T-helper 2 cell (primary cell): ENCODE measurements at regions not wholly inside any gene's neighbourhood (a gene's known extent, or its start where the extent isn't known, plus 50 kb on each side); places are given as distances from the start of the nearest gene placed in this dataset.
"Not testable (repeated sequence)": the region's sequence is repeated elsewhere in the genome, so short reads cannot be mapped to it uniquely, and the experiment has no call there.

Experiments
- DNase-seq, 5 experiments: peaks; one replicate each; pipeline versions ENCODE4 v3.0.0 to v3.0.0-alpha.2; 2012 to 2022

DNA sequence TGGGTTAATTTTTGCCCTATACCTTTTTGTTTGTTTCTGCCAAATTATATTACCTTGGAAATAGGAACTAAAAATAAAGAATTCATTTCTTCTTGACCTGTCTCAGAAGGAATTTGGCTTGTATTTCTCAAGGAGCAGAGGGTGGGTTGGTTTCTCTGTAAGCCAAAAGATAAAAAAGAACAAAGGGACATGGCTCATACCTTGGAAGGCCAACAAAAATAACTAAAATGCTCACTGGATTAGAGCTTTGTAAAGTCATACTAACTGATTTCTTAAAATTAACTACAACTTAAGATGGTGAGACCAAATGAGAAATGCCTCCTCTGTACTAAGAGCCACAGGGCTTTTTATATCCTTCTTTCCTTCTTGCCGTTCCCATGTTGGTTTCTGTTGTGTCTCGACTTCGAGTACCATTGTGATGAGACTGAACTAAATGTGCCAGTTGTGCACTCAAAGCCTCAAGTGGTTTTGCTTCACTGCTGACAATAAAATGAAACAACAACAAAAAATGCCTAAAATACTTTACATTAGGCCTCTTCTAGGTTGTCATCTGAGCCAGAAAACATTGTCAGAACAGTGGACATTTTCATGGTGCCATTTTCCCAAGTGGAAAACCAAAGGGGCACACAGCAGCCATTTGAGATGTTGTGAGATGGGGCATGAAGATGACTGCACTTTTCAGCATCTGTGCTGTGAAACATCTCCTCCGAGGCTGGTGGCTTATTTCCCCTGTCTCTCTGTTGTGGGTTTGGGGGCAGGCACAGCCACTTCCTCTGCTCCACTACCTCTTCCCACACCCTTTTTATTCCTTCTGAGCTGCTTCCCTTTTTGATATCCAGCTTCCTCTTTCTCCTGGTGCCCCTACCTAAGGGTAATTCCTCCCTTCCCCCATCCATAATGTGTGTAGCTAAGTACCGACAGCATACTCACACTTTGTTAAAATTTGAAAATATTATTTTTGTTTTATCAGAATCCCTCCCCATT lies 51.8 kb upstream of the AGR3 start:
- DNase-seq: peak in 1 of 5 experiments; percentile 46

DNA sequence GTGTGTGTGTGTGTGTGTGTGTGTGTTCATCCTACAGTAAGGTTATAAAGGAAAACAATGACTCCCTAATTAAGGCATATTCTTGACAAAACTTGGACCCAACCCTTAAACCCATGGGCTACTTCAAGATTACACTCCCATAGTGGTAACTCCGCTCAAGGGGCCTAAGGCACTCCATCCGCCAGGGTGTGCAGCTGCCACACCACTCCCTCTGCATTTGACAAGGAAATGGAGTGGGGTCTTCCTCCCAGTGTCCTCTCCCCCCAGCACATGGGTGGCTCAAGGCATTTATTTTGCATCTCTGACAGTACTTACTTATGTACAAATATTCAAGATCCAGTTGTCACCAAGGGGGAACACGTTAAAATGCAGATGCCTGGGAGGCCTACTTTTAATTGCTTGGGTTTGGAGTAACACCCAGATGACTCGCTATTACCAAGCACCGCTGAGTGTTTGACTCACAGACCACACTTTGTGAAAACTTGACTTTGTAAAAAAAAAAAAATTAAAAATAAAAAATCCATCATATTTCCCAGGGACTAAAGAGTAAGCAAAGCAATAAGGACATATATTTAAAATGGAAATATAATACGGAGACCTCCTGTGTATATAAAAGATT lies 53.0 kb upstream of the AGR3 start:
- peak in 1 of 5 experiments; percentile 30 for DNase-seq

DNA sequence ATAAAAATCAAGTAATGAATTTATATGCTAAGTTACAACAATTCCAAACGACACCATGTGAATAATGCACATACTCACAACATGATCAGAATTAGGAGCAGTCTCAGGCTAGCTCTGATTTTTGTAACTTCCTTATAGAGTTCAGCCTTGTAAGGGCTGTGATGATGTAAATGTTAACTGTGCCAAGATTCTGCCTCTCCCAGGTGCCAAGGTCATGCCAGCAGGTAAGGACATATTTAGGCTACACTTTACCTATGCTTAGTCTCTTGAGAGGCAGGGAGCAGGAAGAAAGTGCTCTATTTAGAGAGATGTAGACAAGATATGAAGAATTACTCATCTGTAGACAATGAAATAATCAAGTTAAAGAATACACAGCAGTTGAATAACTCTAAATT lies 53.6 kb upstream of the AGR3 start:
- no peak for DNase-seq

DNA sequence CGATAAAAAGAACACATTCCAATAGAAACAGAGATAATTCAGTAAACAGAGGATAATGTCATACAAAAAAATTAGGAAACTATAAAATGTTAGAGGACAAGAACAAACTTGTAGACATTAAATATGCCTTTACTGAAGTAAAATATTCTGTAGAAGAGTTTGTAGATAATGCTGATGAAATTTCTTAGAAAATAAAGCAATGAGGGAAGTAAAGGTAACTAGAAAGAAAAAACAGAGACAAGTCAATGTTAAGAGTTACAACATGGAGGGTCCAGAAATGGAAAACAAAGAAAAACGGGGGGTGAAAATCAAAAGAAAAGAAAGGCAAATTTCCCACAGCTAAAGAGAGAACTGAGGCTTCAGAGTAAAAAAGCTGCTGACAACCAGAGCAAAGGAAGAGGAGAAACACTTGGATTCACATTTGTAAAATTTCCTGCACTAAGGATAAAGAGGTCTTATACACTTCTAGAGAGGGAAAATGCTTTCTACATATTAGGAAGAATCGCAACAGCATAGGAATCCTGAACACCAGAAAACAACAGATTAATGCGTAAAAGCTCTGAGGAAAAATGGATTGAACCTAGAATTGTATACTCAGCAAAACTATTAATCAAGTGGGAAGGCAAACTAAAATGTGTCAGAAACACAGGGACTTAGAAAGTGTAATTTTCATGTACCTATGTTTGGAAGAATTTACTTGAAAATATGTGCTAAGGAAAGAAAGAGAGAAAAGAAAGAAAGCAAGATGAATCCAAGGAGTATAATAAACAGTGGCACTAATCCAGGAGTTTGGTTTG lies 55.0 kb upstream of the AGR3 start:
- DNase-seq: no peak

DNA sequence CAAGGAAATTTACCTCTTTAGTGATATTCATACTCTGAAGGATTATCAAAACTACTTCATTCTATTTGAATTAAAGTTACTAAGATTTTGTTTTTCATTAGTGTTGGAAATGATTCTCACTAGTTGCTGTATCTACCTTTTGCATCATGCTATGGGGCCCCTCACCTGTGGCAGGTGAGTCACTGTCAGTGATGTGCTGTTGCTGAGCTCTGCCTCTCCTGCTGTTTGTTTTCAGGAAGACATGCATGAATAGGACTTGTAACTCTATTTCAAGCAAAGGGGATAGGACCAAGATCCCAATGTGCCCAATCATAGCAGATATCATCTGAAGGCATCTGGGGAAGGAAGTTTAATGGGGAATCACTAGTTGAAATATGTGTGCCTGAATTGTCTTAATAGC lies 57.4 kb upstream of the AGR3 start:
- DNase-seq: no peak

DNA sequence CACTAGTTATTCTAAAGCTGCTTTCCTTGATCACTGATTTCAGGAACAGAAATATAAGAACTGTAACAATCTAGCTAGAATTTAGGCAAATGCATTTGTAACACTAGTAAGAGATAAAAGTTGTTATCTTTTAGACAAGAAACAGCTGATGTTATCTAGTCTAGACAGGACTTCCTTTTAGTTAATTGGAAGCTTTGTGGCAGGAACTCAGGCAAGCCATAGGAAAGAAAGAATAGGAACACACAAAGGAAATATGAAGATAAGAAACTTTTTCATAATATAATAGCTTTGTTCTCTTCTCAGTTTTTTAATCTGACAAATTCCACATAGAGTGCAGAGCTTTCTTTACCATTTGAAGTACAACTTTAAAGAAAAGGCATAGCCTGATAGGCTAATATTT lies 59.0 kb upstream of the AGR3 start:
- no peak for DNase-seq

DNA sequence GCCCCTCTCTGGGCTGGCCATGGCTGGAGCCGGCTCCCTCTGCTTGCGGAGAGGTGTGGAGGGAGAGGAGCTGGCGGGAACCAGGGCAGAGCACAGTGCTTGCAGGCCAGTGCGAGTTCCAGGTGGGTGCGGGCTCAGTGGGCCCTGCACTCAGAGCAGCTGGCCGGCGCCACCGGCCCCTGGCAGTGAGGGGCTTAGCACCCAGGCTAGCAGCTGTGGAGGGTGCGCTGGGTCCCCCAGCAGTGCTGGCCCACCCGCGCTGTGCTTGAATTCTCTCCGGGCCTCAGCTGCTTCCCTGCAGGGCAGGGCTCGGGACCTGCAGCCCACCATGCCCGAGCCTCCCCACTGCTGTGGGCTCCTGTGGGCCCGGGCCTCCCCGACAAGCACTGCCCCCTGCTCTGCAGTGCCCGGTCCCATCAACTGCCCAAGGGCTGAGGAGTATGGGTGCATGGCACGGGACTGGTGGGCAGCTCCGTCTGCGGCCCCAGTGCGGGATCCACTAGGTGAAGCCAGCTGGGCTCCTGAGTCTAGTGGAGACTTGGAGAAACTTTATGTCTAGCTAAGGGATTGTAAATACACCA lies 61.2 kb upstream of the AGR3 start:
- DNase-seq: no peak

DNA sequence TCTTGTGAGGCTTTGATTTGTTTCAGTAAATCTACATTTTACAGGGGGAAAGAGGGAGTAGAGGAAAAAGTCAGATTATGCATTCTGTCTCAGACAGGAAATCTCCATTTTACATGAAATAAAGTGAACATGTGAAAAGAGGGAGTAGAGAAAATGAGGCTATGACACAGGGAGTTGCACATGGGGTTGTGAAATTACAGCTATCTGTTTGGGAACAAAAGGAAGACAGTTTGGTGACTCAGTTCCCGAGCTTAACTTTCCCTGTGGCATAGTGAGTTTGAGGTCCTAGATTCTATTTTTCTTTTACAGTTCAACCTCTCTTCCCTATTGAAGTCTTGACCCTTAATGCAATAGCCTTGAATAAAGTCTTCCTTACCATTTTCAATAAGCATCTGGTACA lies 63.2 kb upstream of the AGR3 start:
- no peak for DNase-seq

DNA sequence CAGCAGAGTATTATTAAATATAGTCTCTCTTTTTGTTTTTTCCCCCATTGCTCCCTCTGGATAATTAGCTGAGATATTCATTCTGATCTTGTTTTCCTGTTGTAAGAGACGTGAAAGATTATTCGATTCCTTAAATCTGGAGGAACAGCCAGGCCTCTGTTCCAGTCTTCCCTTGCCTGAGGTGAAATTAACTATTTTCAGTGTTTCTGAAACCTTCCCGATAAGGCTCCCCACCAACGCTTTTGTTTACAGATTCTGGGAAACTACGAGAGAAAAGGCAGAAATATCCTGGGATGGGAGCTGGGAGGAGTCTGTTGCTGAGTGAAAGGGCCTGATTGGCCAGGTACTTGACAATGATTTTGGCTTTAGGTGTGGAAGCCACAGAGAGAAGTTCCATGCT lies 63.6 kb upstream of the AGR3 start:
- no peak for DNase-seq

DNA sequence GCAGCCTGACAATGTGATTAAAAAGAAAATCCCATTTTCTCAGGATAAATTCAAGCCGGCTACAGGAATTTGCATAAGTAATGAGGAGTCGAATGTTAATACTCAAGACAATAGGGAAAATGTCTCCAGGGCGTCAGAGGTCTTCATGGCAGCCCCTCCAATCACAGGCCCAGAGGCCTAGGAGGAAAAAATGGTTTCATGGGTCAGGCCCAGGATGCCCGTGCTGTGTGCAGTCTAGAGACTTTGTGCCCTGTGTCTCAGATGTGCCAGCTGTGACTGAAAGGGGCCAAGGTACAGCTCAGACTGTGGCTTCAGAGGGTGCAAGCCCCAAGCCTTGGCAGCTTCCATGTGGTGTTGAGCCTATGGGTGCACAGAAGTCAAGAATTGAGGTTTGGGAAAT lies 66.3 kb upstream of the AGR3 start:
- DNase-seq: not testable (repeated sequence)

DNA sequence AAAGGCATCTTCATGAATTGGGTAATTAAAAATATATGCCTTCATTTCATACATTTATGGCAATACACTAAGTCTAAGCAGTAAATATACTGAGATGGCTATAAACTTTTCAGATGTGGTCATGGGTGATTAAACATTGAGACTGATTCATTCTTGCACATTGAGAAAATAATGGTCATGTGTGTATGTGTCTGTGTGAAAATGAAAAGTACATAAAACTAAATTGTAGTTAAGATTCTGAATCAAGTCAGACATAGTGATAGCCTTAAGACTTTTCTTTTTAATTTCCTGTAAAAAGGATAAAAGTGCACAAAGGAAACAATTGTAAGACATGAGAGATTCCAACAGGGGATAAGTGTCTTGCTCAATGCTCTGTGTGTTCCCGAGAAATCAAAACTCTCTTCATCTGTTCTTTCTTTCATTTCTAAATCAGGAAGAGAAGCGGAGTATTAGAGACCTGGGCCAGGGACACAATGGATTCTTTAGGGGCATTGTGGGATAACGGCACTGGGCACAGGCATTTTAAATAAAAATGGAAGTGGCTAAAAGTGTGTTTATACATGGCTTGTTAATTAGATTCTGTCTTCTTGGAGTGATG lies 69.8 kb upstream of the AGR3 start:
- DNase-seq: no peak

DNA sequence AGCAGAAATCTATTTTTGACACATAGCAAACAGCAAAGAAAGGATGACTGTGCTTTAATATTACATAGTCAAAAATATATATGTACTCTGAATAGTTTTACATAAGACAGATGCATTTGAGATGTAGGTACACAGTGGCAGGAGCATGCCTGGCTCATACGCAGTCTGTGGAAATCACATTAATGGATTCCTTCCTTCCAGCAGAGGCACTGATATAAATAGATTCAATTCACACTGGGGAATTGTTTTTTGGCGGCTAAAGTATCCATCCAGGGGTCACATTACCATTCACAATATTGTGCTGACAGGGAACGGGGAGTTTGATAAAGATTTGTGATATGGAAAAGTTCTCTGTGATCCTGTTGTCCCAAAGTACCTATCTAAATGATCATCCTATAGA lies 72.5 kb upstream of the AGR3 start:
- DNase-seq: no peak

DNA sequence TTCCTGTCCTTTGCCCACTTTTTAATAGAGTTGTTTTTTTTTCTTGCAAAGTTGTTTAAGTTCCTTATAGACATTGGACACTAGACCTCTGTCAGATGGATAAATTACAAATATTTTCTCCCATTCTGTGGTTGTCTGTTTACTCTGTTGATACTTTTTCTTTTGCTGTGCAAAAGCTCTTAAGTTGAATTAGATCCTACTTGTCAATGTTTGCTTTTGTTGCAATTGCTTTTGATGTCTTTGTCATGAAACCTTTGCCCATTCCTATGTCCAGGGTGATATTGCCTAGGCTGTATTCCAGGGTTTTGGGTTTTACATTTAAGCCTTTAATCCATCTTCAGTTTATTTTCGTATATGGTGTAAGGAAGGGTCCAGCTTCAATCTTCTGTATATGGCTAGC lies 76.9 kb upstream of the AGR3 start:
- no peak for DNase-seq

DNA sequence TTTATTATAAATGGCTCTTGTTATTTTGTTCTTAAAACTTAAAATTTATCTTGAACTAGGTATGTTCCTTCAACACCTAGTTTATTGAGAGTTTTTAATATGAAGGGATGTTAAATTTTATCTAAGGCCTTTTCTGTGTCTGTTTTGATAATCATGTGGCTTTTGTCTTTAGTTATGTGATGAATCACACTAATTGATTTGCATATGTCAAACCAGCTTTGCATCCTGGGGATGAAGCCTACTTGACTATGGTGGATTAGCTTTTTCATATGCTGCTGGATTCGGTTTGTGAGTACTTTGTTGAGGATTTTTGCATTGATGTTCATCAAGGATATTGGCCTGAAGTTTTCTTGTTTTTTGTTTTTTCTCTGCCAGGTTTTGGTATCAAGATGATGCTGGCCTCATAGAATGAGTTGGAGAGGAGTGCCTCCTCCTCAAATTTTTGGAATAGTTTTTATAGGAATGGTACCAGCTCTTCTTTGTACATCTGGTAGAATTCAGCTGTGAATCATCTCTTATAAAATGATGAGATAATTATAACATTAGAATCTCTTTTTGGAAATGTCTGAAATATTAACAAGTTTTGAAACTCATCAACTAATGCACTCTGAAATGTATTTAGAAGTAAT lies 78.7 kb upstream of the AGR3 start:
- no peak for DNase-seq

DNA sequence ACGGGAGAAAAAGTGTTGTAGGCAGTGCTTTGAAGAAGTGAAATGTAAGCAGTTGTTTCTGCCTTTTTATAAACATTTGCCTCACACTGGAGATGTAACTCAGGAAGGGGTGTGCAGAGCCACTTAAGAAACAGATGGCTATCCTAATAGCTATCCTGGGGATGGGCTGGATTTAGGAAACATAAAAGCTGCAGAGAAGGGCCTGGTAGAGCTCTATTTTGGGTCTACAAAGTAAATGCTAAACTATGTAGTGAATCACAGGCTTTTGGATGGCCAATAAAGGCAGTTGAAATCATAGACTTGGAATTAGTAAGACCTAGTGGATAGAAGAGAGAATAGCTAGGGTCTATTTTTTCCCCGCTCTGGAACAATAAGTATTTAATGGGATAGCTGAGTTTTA lies 79.9 kb upstream of the AGR3 start:
- DNase-seq: no peak

DNA sequence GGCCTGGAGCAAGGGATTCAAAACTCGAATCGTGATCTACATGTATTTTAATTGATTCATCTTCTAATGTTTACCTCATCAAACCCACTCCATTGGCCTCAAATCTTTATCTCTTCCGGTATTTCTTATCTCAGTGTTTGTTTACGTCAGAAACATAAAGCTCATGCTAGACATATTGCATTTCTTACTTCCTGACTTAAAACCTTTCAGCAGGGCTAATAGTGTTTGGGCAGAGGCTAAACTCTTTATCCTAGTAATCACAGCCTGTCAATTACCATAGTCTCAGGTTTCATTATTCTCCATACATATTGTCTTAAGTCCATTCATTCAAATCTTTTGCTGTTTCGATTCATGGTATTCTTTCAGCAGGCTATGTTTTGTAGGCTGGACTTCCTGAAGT lies 81.3 kb upstream of the AGR3 start:
- DNase-seq: peak in 1 of 5 experiments; percentile 74

DNA sequence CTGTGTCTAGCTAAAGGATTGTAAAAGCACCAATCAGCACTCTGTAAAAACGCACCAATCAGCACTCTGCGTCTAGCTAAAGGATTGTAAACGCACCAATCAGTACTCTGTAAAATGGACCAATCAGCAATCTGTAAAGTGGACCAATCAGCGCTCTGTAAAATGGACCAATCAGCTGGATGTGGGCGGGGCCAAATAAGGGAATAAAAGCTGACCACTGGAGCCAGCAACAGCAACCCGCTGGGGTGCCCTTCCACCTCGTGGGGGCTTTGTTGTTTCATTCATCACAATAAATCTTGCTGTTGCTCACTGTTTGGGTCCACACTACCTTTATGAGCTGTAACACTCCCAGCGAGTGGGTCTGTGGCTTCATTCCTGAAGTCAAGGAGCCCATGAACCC lies 83.9 kb upstream of the AGR3 start:
- not testable (repeated sequence) for DNase-seq

DNA sequence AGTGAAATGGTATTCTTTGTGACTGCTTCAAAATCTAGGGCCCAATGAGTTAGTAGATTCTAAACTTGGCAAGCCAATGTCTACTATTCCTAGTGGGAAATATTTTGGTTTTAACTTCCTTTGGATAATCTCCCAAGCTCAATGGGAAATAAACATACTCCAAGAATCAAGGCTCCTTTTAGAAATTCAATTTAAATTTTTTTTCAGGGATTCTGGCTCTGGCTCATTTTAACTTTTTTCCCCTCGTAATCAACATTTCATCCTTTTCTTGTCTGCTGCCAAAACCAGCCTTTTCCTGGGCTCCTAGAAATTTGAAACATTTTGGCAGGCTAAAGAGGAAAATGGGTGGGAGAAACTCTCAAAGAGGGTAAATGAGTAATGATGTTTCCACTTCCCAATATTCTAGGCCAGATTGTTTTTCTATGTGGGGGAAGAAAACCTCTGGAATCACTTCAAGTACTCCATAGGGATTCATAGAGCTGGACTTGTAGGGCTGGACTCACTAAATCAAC lies 85.6 kb upstream of the AGR3 start:
- no peak for DNase-seq

DNA sequence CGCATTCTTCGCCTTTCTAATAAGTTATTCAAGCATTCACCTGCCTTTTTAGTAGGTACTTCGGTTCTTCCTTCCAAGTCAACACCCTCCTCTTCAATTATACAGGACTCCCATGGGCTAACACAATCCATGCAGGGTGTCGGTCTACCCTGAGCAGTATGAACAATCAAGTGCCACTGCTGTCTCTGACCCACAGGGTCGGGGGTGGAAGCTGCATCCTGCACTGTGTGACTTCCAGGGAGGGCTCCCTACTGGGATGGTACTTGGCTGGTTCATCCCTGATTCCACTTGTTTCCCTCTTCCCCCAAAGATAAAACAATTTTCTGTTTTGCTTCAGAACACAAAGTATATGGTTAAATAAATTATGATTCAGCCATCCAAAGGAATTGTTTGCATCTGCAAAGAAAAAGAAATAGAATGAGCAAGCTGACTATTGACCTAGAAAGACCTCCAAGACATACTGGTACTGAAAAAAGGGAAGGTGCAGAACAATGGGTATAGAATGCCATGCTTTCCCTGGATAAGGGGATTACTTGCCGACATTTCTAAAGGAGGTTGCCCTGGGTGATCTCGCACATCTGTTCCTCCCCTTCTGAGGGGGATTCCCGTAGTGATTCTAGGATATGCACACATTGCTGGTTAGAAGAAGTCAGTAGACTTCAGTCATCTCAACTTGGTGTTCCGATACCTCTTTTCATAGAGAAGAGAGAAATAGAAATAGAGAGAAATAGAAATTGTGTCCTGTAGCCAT lies 89.1 kb upstream of the AGR3 start:
- DNase-seq: no peak

DNA sequence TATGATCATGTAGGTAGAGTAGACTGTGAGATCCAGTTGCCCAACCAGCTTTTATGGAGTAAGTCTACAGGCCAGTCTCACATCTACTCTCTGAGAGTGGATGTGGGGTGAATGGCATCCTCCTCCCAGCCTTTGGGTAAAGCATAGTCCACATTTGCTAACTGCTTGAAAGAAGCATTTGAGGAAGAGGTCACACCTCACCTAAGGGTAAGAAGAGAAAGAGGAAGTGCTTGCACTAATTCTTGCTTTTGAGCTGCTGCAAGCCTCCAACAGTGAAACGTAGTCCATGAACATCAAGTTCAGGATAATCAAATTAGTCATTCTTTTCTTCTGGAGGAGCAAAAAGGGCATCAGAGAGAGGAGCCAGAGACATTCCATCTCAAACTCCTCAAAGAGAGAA lies 93.9 kb upstream of the AGR3 start:
- peak in 1 of 5 experiments; percentile 37 for DNase-seq
